ENCODE measurements at regions not wholly inside any gene's neighbourhood (a gene's known extent, or its start where the extent isn't known, plus 50 kb on each side); places are given as distances from the start of the nearest gene placed in this dataset.

GRCh38 chr17:13084420-13084819 is 66.6 kb upstream of the ELAC2 start:
- DNase-seq (ENCODE audit: low spot score) = no peak
- H3K27me3 ChIP-seq (replicated peaks; ENCODE audit: insufficient read depth, low read depth, low read length, poor library complexity) = no peaks in the 10 kb centered on the region
- ChIA-PET POLR2A (ENCODE audit: low non-redundant PET) (no interaction called here), CTCF (no interaction called here)
- TF ChIP-seq EZH2 (IDR thresholded peaks at IDR 0.05; ENCODE audit: borderline replicate concordance, low read depth, low read length, poor library complexity, severe bottlenecking) (no peak), CTCF (conservative IDR thresholded peaks at IDR 0.05; ENCODE audit: low read depth, low read length) (no peak)
- H3K4me3 ChIP-seq (ENCODE audit: low read depth, low read length, poor library complexity, severe bottlenecking) = no peak overlapping the region
- BruUV-seq (replicated peaks) = no TSS peak
- H3K9me3 ChIP-seq (ENCODE audit: low read depth, low read length, poor library complexity, severe bottlenecking) = no peaks in the 10 kb centered on the region
- no peaks in the 10 kb centered on the region for H3K4me1 ChIP-seq (ENCODE audit: insufficient read depth, low read length, poor library complexity, severe bottlenecking)
- intact Hi-C loops (cut with micrococcal nuclease; ENCODE audit: unreplicated experiment) = no loop called here
- no peaks in the 10 kb centered on the region for H3K36me3 ChIP-seq (ENCODE audit: insufficient read depth, low read length, poor library complexity, severe bottlenecking)
- H3K27ac ChIP-seq (ENCODE audit: low read depth, low read length, poor library complexity, severe bottlenecking) = no peak overlapping the region

- TF ChIP-seq EZH2 (IDR thresholded peaks at IDR 0.05; ENCODE audit: borderline replicate concordance, low read depth, low read length, poor library complexity, severe bottlenecking) = no peak
- no peak for TF ChIP-seq CTCF (conservative IDR thresholded peaks at IDR 0.05; ENCODE audit: low read depth, low read length)
- no peaks in the 10 kb centered on the region for H3K9me3 ChIP-seq (ENCODE audit: low read depth, low read length, poor library complexity, severe bottlenecking)
- H3K4me3 ChIP-seq (ENCODE audit: low read depth, low read length, poor library complexity, severe bottlenecking) = no peak overlapping the region
- no peak overlapping the region for H3K27ac ChIP-seq (ENCODE audit: low read depth, low read length, poor library complexity, severe bottlenecking)
- no peaks in the 10 kb centered on the region for H3K36me3 ChIP-seq (ENCODE audit: insufficient read depth, low read length, poor library complexity, severe bottlenecking)
- intact Hi-C loops (cut with micrococcal nuclease; ENCODE audit: unreplicated experiment) = no loop called here
- POLR2A ChIA-PET (ENCODE audit: low non-redundant PET) = no interaction called here
- no peak for DNase-seq (ENCODE audit: low spot score)
- H3K27me3 ChIP-seq (replicated peaks; ENCODE audit: insufficient read depth, low read depth, low read length, poor library complexity) = peaks cover under 1% of the 10 kb centered on the region
- no peaks in the 10 kb centered on the region for H3K4me1 ChIP-seq (ENCODE audit: insufficient read depth, low read length, poor library complexity, severe bottlenecking)
- BruUV-seq (replicated peaks) = no TSS peak
- CTCF ChIA-PET = no interaction called here
These were observed 61.0 kb upstream of the ELAC2 start for GRCh38 chr17:13078591-13079385.

- ChIA-PET CTCF (no interaction called here), POLR2A (ENCODE audit: low non-redundant PET) (no interaction called here)
- H3K27me3 ChIP-seq (replicated peaks; ENCODE audit: insufficient read depth, low read depth, low read length, poor library complexity) = peaks cover 12% of the 10 kb centered on the region
- H3K27ac ChIP-seq (ENCODE audit: low read depth, low read length, poor library complexity, severe bottlenecking) = no peak overlapping the region
- no peaks in the 10 kb centered on the region for H3K36me3 ChIP-seq (ENCODE audit: insufficient read depth, low read length, poor library complexity, severe bottlenecking)
- intact Hi-C loops (cut with micrococcal nuclease; ENCODE audit: unreplicated experiment) = no loop called here
- DNase-seq (ENCODE audit: low spot score) = no peak
- no peak overlapping the region for H3K4me3 ChIP-seq (ENCODE audit: low read depth, low read length, poor library complexity, severe bottlenecking)
- H3K4me1 ChIP-seq (ENCODE audit: insufficient read depth, low read length, poor library complexity, severe bottlenecking) = no peaks in the 10 kb centered on the region
- no peaks in the 10 kb centered on the region for H3K9me3 ChIP-seq (ENCODE audit: low read depth, low read length, poor library complexity, severe bottlenecking)
- no TSS peak for BruUV-seq (replicated peaks)
- no peak for TF ChIP-seq EZH2 (IDR thresholded peaks at IDR 0.05; ENCODE audit: borderline replicate concordance, low read depth, low read length, poor library complexity, severe bottlenecking)
- TF ChIP-seq CTCF (conservative IDR thresholded peaks at IDR 0.05; ENCODE audit: low read depth, low read length) = no peak
These were observed 59.1 kb upstream of the ELAC2 start for GRCh38 chr17:13076905-13077304.

Data from A673 (cell line).